Lower leg skin (tissue), 4 donors: ENCODE measurements at regions not wholly inside any gene's neighbourhood (a gene's known extent, or its start where the extent isn't known, plus 50 kb on each side); places are given as distances from the start of the nearest gene placed in this dataset.

Source experiments
- DNase-seq, 2 donors: peaks; one replicate each; pipeline ENCODE4 v3.0.0-alpha.2; 2019; ENCODE audit warnings: low spot score in 2 of 2
- H3K4me3 ChIP-seq: fragments of 200-600 bp; sonication (generic); 2 replicates; pipeline ENCODE4 v1.5.1; 2017; ENCODE audit warnings: mild to moderate bottlenecking, low read depth; ENCODE audit not compliant: poor library complexity, severe bottlenecking
- CTCF ChIP-seq, 3 donors: fragments of 450-650 bp; IDR thresholded peaks; one replicate each; pipeline ENCODE4 v1.5.1; 2016; ENCODE audit warnings: antibody characterized with exemption in 3 of 3, mild to moderate bottlenecking in 3 of 3, moderate library complexity in 2 of 3
- POLR2A ChIP-seq, 2 donors: fragments of 450-650 bp; IDR thresholded peaks; one replicate each; pipeline ENCODE4 v1.6.1; 2016 to 2017; ENCODE audit warnings: antibody characterized with exemption in 2 of 2, mild to moderate bottlenecking in 1 of 2, moderate library complexity in 1 of 2
- WGBS, 2 donors: methylation state at CpG; one replicate each; pipeline ENCODE4 v1.1.5; 2018; 5-methylcytosine and 5-hydroxymethylcytosine counted together
- intact Hi-C: fragments of 100-400 bp; cut with DNase I; formaldehyde crosslinking; loops from one replicate; pipeline ENCODE4 v1.15.0; 2023; ENCODE audit warnings: low total_unique reads

GRCh38 chr1:36709869-36710481, 227.3 kb upstream of the CSF3R start:
- TF ChIP-seq CTCF (IDR thresholded peaks at IDR 0.05) (no peak), POLR2A (IDR thresholded peaks at IDR 0.05) (no peak)
- intact Hi-C loops = loop anchor here (10.0 kb wide), 1 partner anchor 725 kb away; no protein-coding TSS in a partner anchor

GRCh38 chr1:36708587-36708986, 225.9 kb upstream of the CSF3R start:
- no peak for TF ChIP-seq POLR2A (IDR thresholded peaks at IDR 0.05)
- TF ChIP-seq CTCF (IDR thresholded peaks at IDR 0.05) = no peak
- WGBS, 2 donors = 86% methylated on average over 7 of the region's 7 CpGs
- DNase-seq = no peak
- H3K4me3 ChIP-seq = no peak overlapping the region
- intact Hi-C loops = loop anchor here (10.0 kb wide), 1 partner anchor 726 kb away; no protein-coding TSS in a partner anchor

More at GRCh38 chr1:36709869-36710481, 227.3 kb upstream of the CSF3R start:
- no peak overlapping the region for H3K4me3 ChIP-seq
- DNase-seq = no peak
- 32 to 35% methylated on average over 17 of the region's 17 CpGs for WGBS, 2 donors

GRCh38 chr1:36707221-36707620, 224.5 kb upstream of the CSF3R start:
- TF ChIP-seq POLR2A (IDR thresholded peaks at IDR 0.05) (no peak), CTCF (IDR thresholded peaks at IDR 0.05) (no peak)
- no peak for DNase-seq
- H3K4me3 ChIP-seq = no peak overlapping the region
- WGBS, 2 donors = 66 to 84% methylated on average over 2 of the region's 2 CpGs
- intact Hi-C loops = loop anchor here (10.0 kb wide), 1 partner anchor 728 kb away; no protein-coding TSS in a partner anchor

- peak in 1 of 2 donors; percentile 50 for DNase-seq
- 41 to 45% methylated on average over 10 of the region's 10 CpGs for WGBS, 2 donors
- TF ChIP-seq CTCF (IDR thresholded peaks at IDR 0.05) (no peak), POLR2A (IDR thresholded peaks at IDR 0.05) (no peak)
- H3K4me3 ChIP-seq = no peak overlapping the region
- intact Hi-C loops = loop anchor here (10.0 kb wide), 1 partner anchor 728 kb away; no protein-coding TSS in a partner anchor
These were observed 223.7 kb upstream of the CSF3R start for GRCh38 chr1:36706416-36706815.

- intact Hi-C loops = loop anchor here (10.0 kb wide), 1 partner anchor 729 kb away; no protein-coding TSS in a partner anchor
- WGBS, 2 donors = 38 to 50% methylated on average over 4 of the region's 4 CpGs
- no peak overlapping the region for H3K4me3 ChIP-seq
- no peak for DNase-seq
- no peak for TF ChIP-seq CTCF (IDR thresholded peaks at IDR 0.05)
- no peak for TF ChIP-seq POLR2A (IDR thresholded peaks at IDR 0.05)
These were observed 222.9 kb upstream of the CSF3R start for GRCh38 chr1:36705629-36706028.
